Astrocyte (in vitro differentiated cells and primary cell): ENCODE measurements at regions not wholly inside any gene's neighbourhood (a gene's known extent, or its start where the extent isn't known, plus 50 kb on each side); places are given as distances from the start of the nearest gene placed in this dataset.

Experiments
- CTCF ChIP-seq: IDR thresholded peaks from 2 replicates; pipeline ENCODE4 v1.5.1; 2011; ENCODE audit warnings: low read depth, mild to moderate bottlenecking, inconsistent platforms, low read length, moderate library complexity; ENCODE audit not compliant: insufficient read depth
- EZH2 ChIP-seq: IDR thresholded peaks from 2 replicates; pipeline ENCODE4 v1.6.1; 2012; ENCODE audit warnings: mild to moderate bottlenecking, low read length, inconsistent platforms; ENCODE audit not compliant: insufficient read depth

- TF ChIP-seq CTCF (no peak), EZH2 (no peak)
These were observed 608.5 kb upstream of the USP24 start for GRCh38 chr1:55823541-55824250.
